H9 (cell line): ENCODE measurements at regions not wholly inside any gene's neighbourhood (a gene's known extent, or its start where the extent isn't known, plus 50 kb on each side); places are given as distances from the start of the nearest gene placed in this dataset.

ENCODE experiments used
- DNase-seq: peaks from one replicate; pipeline ENCODE4 v3.0.0-alpha.2; 2017
- H2AFZ ChIP-seq: one replicate; pipeline ENCODE4 v1.6.1; 2013; ENCODE audit warnings: mild to moderate bottlenecking, low read length, control low read depth, moderate library complexity
- H2AK5ac ChIP-seq: 2 replicates; pipeline ENCODE4 v1.6.1; 2013; ENCODE audit warnings: low read length, control low read depth, mixed read lengths; ENCODE audit not compliant: insufficient read length
- H2BK120ac ChIP-seq: one replicate; pipeline ENCODE4 v1.6.1; 2013; ENCODE audit warnings: low read depth, mild to moderate bottlenecking, low read length, control low read depth, inconsistent platforms; ENCODE audit not compliant: poor library complexity, severe bottlenecking
- H2BK12ac ChIP-seq: 2 replicates; pipeline ENCODE4 v1.6.1; 2013; ENCODE audit warnings: low read length, control low read depth, mixed read lengths, low read depth; ENCODE audit not compliant: insufficient read length
- H2BK15ac ChIP-seq: 2 replicates; pipeline ENCODE4 v1.6.1; 2013; ENCODE audit warnings: low read depth, low read length, control low read depth
- H2BK20ac ChIP-seq: one replicate; pipeline ENCODE4 v1.6.1; 2013; ENCODE audit warnings: low read depth, mild to moderate bottlenecking, low read length, control low read depth, inconsistent platforms; ENCODE audit not compliant: poor library complexity, severe bottlenecking
- H2BK5ac ChIP-seq: 2 replicates; pipeline ENCODE4 v1.6.1; 2013; ENCODE audit warnings: low read length, control low read depth, mixed read lengths; ENCODE audit not compliant: insufficient read length
- H3K14ac ChIP-seq: 2 replicates; pipeline ENCODE4 v1.6.1; 2013; ENCODE audit warnings: low read length, control low read depth; ENCODE audit not compliant: insufficient read depth
- H3K18ac ChIP-seq: 2 replicates; pipeline ENCODE4 v1.6.1; 2013; ENCODE audit warnings: low read depth, mild to moderate bottlenecking, mixed read lengths, low read length, control low read depth; ENCODE audit not compliant: insufficient read length
- H3K23ac ChIP-seq: 2 replicates; pipeline ENCODE4 v1.6.1; 2013; ENCODE audit warnings: low read length, control low read depth, mixed read lengths, low read depth; ENCODE audit not compliant: insufficient read length
- H3K23me2 ChIP-seq: 2 replicates; pipeline ENCODE4 v1.6.1; 2013; ENCODE audit warnings: low read depth, mild to moderate bottlenecking, mixed read lengths, low read length, control low read depth; ENCODE audit not compliant: insufficient read length, poor library complexity, severe bottlenecking
- H3K27ac ChIP-seq: 2 replicates; pipeline ENCODE4 v1.5.1; 2013; ENCODE audit warnings: low read length, control low read depth, mixed read lengths, low read depth; ENCODE audit not compliant: insufficient read length
- H3K27me3 ChIP-seq: 2 replicates; pipeline ENCODE4 v1.6.1; 2013; ENCODE audit warnings: low read length, control low read depth, inconsistent platforms; ENCODE audit not compliant: insufficient read depth
- H3K4ac ChIP-seq: 2 replicates; pipeline ENCODE4 v1.6.1; 2013; ENCODE audit warnings: low read depth, mild to moderate bottlenecking, control low read depth, inconsistent platforms, low read length, moderate library complexity
- H3K4me1 ChIP-seq: 2 replicates; pipeline ENCODE4 v1.6.1; 2013; ENCODE audit warnings: low read length, control low read depth, inconsistent platforms; ENCODE audit not compliant: insufficient read depth
- H3K4me2 ChIP-seq: 2 replicates; pipeline ENCODE4 v1.6.1; 2013; ENCODE audit warnings: low read length, control low read depth, mixed read lengths; ENCODE audit not compliant: insufficient read length, insufficient read depth
- H3K56ac ChIP-seq: 2 replicates; pipeline ENCODE4 v1.6.1; 2013; ENCODE audit warnings: low read depth, mild to moderate bottlenecking, mixed read lengths, low read length, control low read depth; ENCODE audit not compliant: insufficient read length
- H3K79me1 ChIP-seq: 2 replicates; pipeline ENCODE4 v1.6.1; 2013; ENCODE audit warnings: low read depth, mild to moderate bottlenecking, moderate library complexity, low read length, control low read depth, inconsistent platforms; ENCODE audit not compliant: insufficient read depth, poor library complexity, severe bottlenecking
- H3K79me2 ChIP-seq: 2 replicates; pipeline ENCODE4 v1.6.1; 2013; ENCODE audit warnings: low read length, control low read depth, inconsistent platforms; ENCODE audit not compliant: insufficient read depth
- H3K9ac ChIP-seq: 2 replicates; pipeline ENCODE4 v1.6.1; 2013; ENCODE audit warnings: low read length, control low read depth, mixed read lengths; ENCODE audit not compliant: insufficient read length; ENCODE audit errors: extremely low read depth
- H3K9me3 ChIP-seq: one replicate; pipeline ENCODE4 v1.6.1; 2013; ENCODE audit warnings: low read depth, low read length, inconsistent platforms; ENCODE audit not compliant: control insufficient read depth
- H3T11ph ChIP-seq: one replicate; pipeline ENCODE4 v1.6.1; 2013; ENCODE audit warnings: mild to moderate bottlenecking, low read length, control low read depth, inconsistent platforms
- H4K20me1 ChIP-seq: one replicate; pipeline ENCODE4 v1.6.1; 2013; ENCODE audit not compliant: control insufficient read depth, insufficient read length, insufficient read depth
- H4K5ac ChIP-seq: 2 replicates; pipeline ENCODE4 v1.6.1; 2013; ENCODE audit warnings: low read depth, mild to moderate bottlenecking, mixed read lengths, low read length, control low read depth; ENCODE audit not compliant: insufficient read length
- H4K8ac ChIP-seq: replicated peaks from 2 replicates; pipeline ENCODE4 v1.6.1; 2013; ENCODE audit warnings: low read length, control low read depth, mixed read lengths, low read depth; ENCODE audit not compliant: insufficient read length
- H4K91ac ChIP-seq: 2 replicates; pipeline ENCODE4 v1.6.1; 2013; ENCODE audit warnings: low read depth, mild to moderate bottlenecking, moderate library complexity, mixed read lengths, low read length, control low read depth; ENCODE audit not compliant: insufficient read length
- H3K27ac Mint-ChIP-seq, 3 experiments: 2 replicates in 2 of 3; 3 replicates in 1 of 3; pipeline ENCODE4 v1.8.0; 2020 to 2021; ENCODE audit warnings: mixed read lengths in 3 of 3, mild to moderate bottlenecking in 1 of 3, moderate library complexity in 1 of 3
- H3K27me3 Mint-ChIP-seq: 2 replicates; pipeline ENCODE4 v1.8.0; 2021; ENCODE audit warnings: low read depth, mild to moderate bottlenecking, moderate library complexity, mixed read lengths
- H3K36me3 Mint-ChIP-seq, 3 experiments: 2 replicates in 2 of 3; 3 replicates in 1 of 3; pipeline ENCODE4 v1.8.0; 2020 to 2021; ENCODE audit warnings: low read depth in 3 of 3, mixed read lengths in 3 of 3; ENCODE audit not compliant: insufficient read depth in 1 of 3
- H3K4me1 Mint-ChIP-seq, 2 experiments: 2 replicates each; pipeline ENCODE4 v1.8.0; 2020; ENCODE audit warnings: mixed read lengths in 2 of 2
- H3K4me3 Mint-ChIP-seq, 2 experiments: 2 replicates in 1 of 2; 3 replicates in 1 of 2; pipeline ENCODE4 v1.8.0; 2020 to 2021; ENCODE audit warnings: mild to moderate bottlenecking in 2 of 2, mixed read lengths in 2 of 2, moderate library complexity in 1 of 2
- H3K9me3 Mint-ChIP-seq, 2 experiments: 2 replicates in 1 of 2; 3 replicates in 1 of 2; pipeline ENCODE4 v1.8.0; 2020; ENCODE audit warnings: mild to moderate bottlenecking in 2 of 2, mixed read lengths in 2 of 2, moderate library complexity in 1 of 2
- CTCF ChIP-seq: fragments of 200-600 bp; sonication (generic); conservative IDR thresholded peaks from 3 replicates; pipeline ENCODE4 v1.8.0; 2021; ENCODE audit warnings: antibody characterized with exemption, mild to moderate bottlenecking
- WGBS: extraction: QIAGEN DNeasy Blood & Tissue Kit; methylation state at CpG from one replicate; pipeline ENCODE4 v1.1.7; 2013; ENCODE audit warnings: missing lambda C conversion rate, low lambda C conversion rate, mixed read lengths; ENCODE audit not compliant: insufficient read length; ENCODE audit errors: extremely low coverage; 5-methylcytosine and 5-hydroxymethylcytosine counted together

- Histone ChIP-seq H2BK15ac (no peak overlapping the region), H4K20me1 (no peaks in the 10 kb centered on the region), H3K4ac (no peak overlapping the region), H2AFZ (no peak overlapping the region), H3K23me2 (no peaks in the 10 kb centered on the region), H3K4me1 (no peaks in the 10 kb centered on the region), H3K27me3 (no peaks in the 10 kb centered on the region), H3K23ac (no peak overlapping the region), H3K79me1 (no peaks in the 10 kb centered on the region), H3K14ac (no peak overlapping the region), H3K27ac (no peak overlapping the region), H4K91ac (no peak overlapping the region), H3K9me3 (no peaks in the 10 kb centered on the region), H2BK20ac (no peak overlapping the region), H3K56ac (no peak overlapping the region), H3K9ac (no peak overlapping the region), H2BK12ac (no peak overlapping the region), H3K79me2 (no peaks in the 10 kb centered on the region), H4K8ac (no peak overlapping the region), H2AK5ac (no peak overlapping the region), H2BK120ac (no peak overlapping the region), H3K18ac (no peak overlapping the region), H3K4me2 (no peak overlapping the region), H4K5ac (no peak overlapping the region), H2BK5ac (no peak overlapping the region), H3T11ph (no peak overlapping the region)
- no peak for TF ChIP-seq CTCF
- no peak overlapping the region for H3K27ac Mint-ChIP-seq
- H3K27me3 Mint-ChIP-seq, result no peaks in the 10 kb centered on the region
- DNase-seq, result no peak
- peaks cover 2 to 9% of the 10 kb centered on the region in 2 experiments; a peak in 3 of 5 replicates for H3K9me3 Mint-ChIP-seq
- no peaks in the 10 kb centered on the region for H3K4me1 Mint-ChIP-seq
- H3K36me3 Mint-ChIP-seq, result peaks cover 0 to 8% (median 0%) of the 10 kb centered on the region in 3 experiments; a peak in 2 of 7 replicates
- no peak overlapping the region for H3K4me3 Mint-ChIP-seq
- WGBS, result no CpG with 5 or more reads among the region's 1 CpG
These were observed 192.8 kb upstream of the NR5A2 start for GRCh38 chr1:199834711-199835110.
